B cell (primary cell): ENCODE measurements at regions not wholly inside any gene's neighbourhood (a gene's known extent, or its start where the extent isn't known, plus 50 kb on each side); places are given as distances from the start of the nearest gene placed in this dataset.
"Not testable (repeated sequence)": the region's sequence is repeated elsewhere in the genome, so short reads cannot be mapped to it uniquely, and the experiment has no call there.

Experiments used
- ATAC-seq: fragments of 200-7000 bp; cut with Tn5 transposase; one replicate; pipeline ENCODE4 v1.10.0; 2021; ENCODE audit warnings: low read depth, mild to moderate bottlenecking, moderate number of reproducible peaks, moderate library complexity
- CTCF ChIA-PET: fragments of 350-600 bp; sonication (Branson Sonifier 250); formaldehyde crosslinking; loops from one replicate; lab custom pipeline; 2021; ENCODE audit warnings: antibody characterized with exemption, inconsistent platforms; lab: Charles Lee
- POLR2A ChIA-PET: fragments of 350-600 bp; sonication (Branson Sonifier 250); formaldehyde crosslinking; loops from one replicate; lab custom pipeline; 2021; ENCODE audit warnings: antibody characterized with exemption; lab: Charles Lee
- DNase-seq: peaks from one replicate; pipeline ENCODE4 v3.0.0; 2013
- H2AFZ ChIP-seq: 2 replicates; pipeline ENCODE4 v1.6.1; 2012; ENCODE audit warnings: mild to moderate bottlenecking, low read depth, low read length; ENCODE audit not compliant: insufficient read depth, poor library complexity, severe bottlenecking
- H3K27ac ChIP-seq, 2 donors: 1 replicate in 1 of 2; 2 replicates in 1 of 2; pipeline ENCODE4 v1.5.1; 2012 to 2013; ENCODE audit warnings: low read length in 2 of 2, mild to moderate bottlenecking in 2 of 2, moderate library complexity in 1 of 2
- H3K27me3 ChIP-seq, 4 experiments: fragments of 200-600 bp in 1 of 4; sonication (generic) in 1 of 4; replicated peaks in 1 of 4; 1 replicate in 2 of 4; 2 replicates in 2 of 4; pipeline versions ENCODE4 v1.6.1 to v1.7.0; 2013 to 2016; ENCODE audit warnings: low read length in 3 of 4, mild to moderate bottlenecking in 2 of 4, mixed read lengths in 1 of 4, moderate library complexity in 1 of 4; ENCODE audit not compliant: insufficient read depth in 4 of 4, control insufficient read depth in 3 of 4; ENCODE audit errors: control extremely low read depth in 1 of 4
- H3K36me3 ChIP-seq, 2 experiments: replicated peaks in 1 of 2; 1 replicate in 1 of 2; 2 replicates in 1 of 2; pipeline versions ENCODE4 v1.6.1 to v1.7.1; 2013; ENCODE audit warnings: low read length in 1 of 2; ENCODE audit not compliant: insufficient read depth in 2 of 2, control insufficient read depth in 1 of 2; ENCODE audit errors: control extremely low read depth in 1 of 2, extremely low read depth in 1 of 2
- H3K4me1 ChIP-seq, 2 donors: fragments of 200-600 bp in 1 of 2; sonication (generic) in 1 of 2; 1 replicate in 1 of 2; 2 replicates in 1 of 2; pipeline versions ENCODE4 v1.5.1 to v1.6.1; 2013 to 2017; ENCODE audit warnings: low read length in 2 of 2; ENCODE audit not compliant: control insufficient read depth in 2 of 2, insufficient read depth in 2 of 2
- H3K4me2 ChIP-seq: replicated peaks from 2 replicates; pipeline ENCODE3; 2012; ENCODE audit warnings: mild to moderate bottlenecking, low read depth, low read length; ENCODE audit not compliant: poor library complexity, severe bottlenecking
- H3K4me3 ChIP-seq, 5 experiments: fragments of 200-600 bp in 1 of 5; sonication (generic) in 1 of 5; 1 replicate in 3 of 5; 2 replicates in 2 of 5; pipeline versions ENCODE4 v1.5.1 to v1.7.0; 2011 to 2016; ENCODE audit warnings: low read length in 4 of 5, mild to moderate bottlenecking in 4 of 5, low read depth in 2 of 5, control low read depth in 1 of 5, moderate library complexity in 1 of 5; ENCODE audit not compliant: insufficient read depth in 1 of 5; ENCODE audit errors: control extremely low read depth in 1 of 5, extremely low read depth in 1 of 5
- H3K79me2 ChIP-seq: fragments of 200-600 bp; sonication (generic); one replicate; pipeline ENCODE4 v1.6.0; 2016; ENCODE audit warnings: low read length; ENCODE audit not compliant: control insufficient read depth, insufficient read depth
- H3K9ac ChIP-seq: fragments of 200-600 bp; sonication (generic); 2 replicates; pipeline ENCODE4 v1.6.1; 2017; ENCODE audit warnings: mild to moderate bottlenecking, low read length, moderate library complexity
- H3K9me3 ChIP-seq, 3 donors: one replicate each; pipeline versions ENCODE4 v1.6.1 to v1.7.1; 2013; ENCODE audit warnings: low read length in 2 of 3; ENCODE audit not compliant: control insufficient read depth in 2 of 3, insufficient read depth in 1 of 3; ENCODE audit errors: control extremely low read depth in 1 of 3
- H4K20me1 ChIP-seq: 2 replicates; pipeline ENCODE4 v1.6.0; 2012; ENCODE audit warnings: mild to moderate bottlenecking, low read length; ENCODE audit not compliant: insufficient read depth, control insufficient read depth, poor library complexity, severe bottlenecking
- H3K27ac Mint-ChIP-seq: one replicate; pipeline ENCODE4 v1.8.0; 2021; ENCODE audit warnings: mixed read lengths
- H3K27me3 Mint-ChIP-seq: one replicate; pipeline ENCODE4 v1.8.0; 2021; ENCODE audit warnings: mixed read lengths
- H3K4me1 Mint-ChIP-seq: one replicate; pipeline ENCODE4 v1.8.0; 2021; ENCODE audit warnings: mixed read lengths
- H3K4me3 Mint-ChIP-seq: one replicate; pipeline ENCODE4 v1.8.0; 2021; ENCODE audit warnings: mixed read lengths
- H3K9me3 Mint-ChIP-seq: one replicate; pipeline ENCODE4 v1.8.0; 2022; ENCODE audit warnings: mixed read lengths; ENCODE audit not compliant: insufficient read depth
- CTCF ChIP-seq: fragments of 200-600 bp; IDR thresholded peaks from one replicate; pipeline ENCODE4 v1.8.0; 2022; ENCODE audit warnings: antibody characterized with exemption, mild to moderate bottlenecking
- EZH2 ChIP-seq: IDR thresholded peaks from 2 replicates; pipeline ENCODE4 v1.6.1; 2012; ENCODE audit warnings: borderline replicate concordance, low read depth, mild to moderate bottlenecking, moderate library complexity, low read length; ENCODE audit not compliant: insufficient read depth, poor library complexity, severe bottlenecking
- WGBS: methylation state at CpG from one replicate; pipeline ENCODE4 v1.1.5; 2013; ENCODE audit warnings: missing lambda C conversion rate; ENCODE audit not compliant: insufficient coverage; 5-methylcytosine and 5-hydroxymethylcytosine counted together
- intact Hi-C: fragments of 100-400 bp; cut with micrococcal nuclease; formaldehyde crosslinking; loops from one replicate; pipeline ENCODE4 v1.10.0; 2022

- ATAC-seq (no peak), DNase-seq (no peak)
- H3K79me2 ChIP-seq, result no peaks in the 10 kb centered on the region
- H3K27me3 ChIP-seq, result no peaks in the 10 kb centered on the region
- H2AFZ ChIP-seq, result no peak overlapping the region
- intact Hi-C loops, result no loop called here
- no peaks in the 10 kb centered on the region for H4K20me1 ChIP-seq
- H3K4me3 ChIP-seq, result no peak overlapping the region
- H3K9ac ChIP-seq, result no peak overlapping the region
- H3K4me2 ChIP-seq, result no peak overlapping the region
- no peaks in the 10 kb centered on the region for H3K36me3 ChIP-seq
- no peaks in the 10 kb centered on the region for H3K4me1 ChIP-seq
- Mint-ChIP-seq H3K9me3 (no peaks in the 10 kb centered on the region), H3K4me3 (no peak overlapping the region), H3K4me1 (no peaks in the 10 kb centered on the region), H3K27ac (no peak overlapping the region), H3K27me3 (peaks cover 3% of the 10 kb centered on the region)
- TF ChIP-seq EZH2, result no peak
- no peak for TF ChIP-seq CTCF
- POLR2A ChIA-PET, result no interaction called here
- H3K27ac ChIP-seq, result no peak overlapping the region
- H3K9me3 ChIP-seq, result peaks cover 0 to 1% (median 0%) of the 10 kb centered on the region in 3 donors
- CTCF ChIA-PET, result no interaction called here
These were observed 128.4 kb upstream of the CEP126 start for GRCh38 chr11:101786421-101786820.

DNA sequence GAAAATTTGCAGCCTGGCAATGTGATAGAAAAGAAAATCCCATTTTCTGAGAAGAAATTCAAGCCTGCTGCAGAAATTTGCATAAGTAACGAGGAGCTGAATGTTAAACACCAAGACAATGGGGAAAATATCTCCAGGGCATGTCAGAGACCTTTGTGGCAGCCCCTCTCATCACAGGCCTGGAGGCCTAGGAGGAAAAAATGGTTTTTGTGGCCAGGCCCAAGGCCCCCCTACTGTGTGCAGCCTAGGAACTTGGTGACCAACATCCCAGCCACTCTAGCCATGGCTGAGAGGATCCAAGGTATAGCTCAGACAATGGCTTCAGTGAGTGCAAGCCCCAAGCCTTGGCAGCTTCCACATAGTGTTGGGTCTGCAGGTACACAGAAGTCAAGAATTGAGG is 135.6 kb upstream of the CEP126 start:
- peaks cover 11% of the 10 kb centered on the region for H3K9me3 Mint-ChIP-seq
- not testable (repeated sequence) for H3K27me3 ChIP-seq, H3K4me1 Mint-ChIP-seq

More for the DNA sequence above, 135.6 kb upstream of the CEP126 start:
- ATAC-seq, H3K9me3 ChIP-seq, H4K20me1 ChIP-seq, H3K79me2 ChIP-seq, H3K4me3 ChIP-seq, H2AFZ ChIP-seq, H3K4me3 Mint-ChIP-seq, H3K4me1 ChIP-seq, H3K9ac ChIP-seq, CTCF ChIA-PET, H3K36me3 ChIP-seq, H3K27ac ChIP-seq, intact Hi-C loops, H3K4me2 ChIP-seq, POLR2A ChIA-PET, DNase-seq, H3K27ac Mint-ChIP-seq, H3K27me3 Mint-ChIP-seq: not testable (repeated sequence)
- 83% methylated on average over 1 of the region's 1 CpG for WGBS
